ENCODE measurements at regions not wholly inside any gene's neighbourhood (a gene's known extent, or its start where the extent isn't known, plus 50 kb on each side); places are given as distances from the start of the nearest gene placed in this dataset.
"Not testable (repeated sequence)": the region's sequence is repeated elsewhere in the genome, so short reads cannot be mapped to it uniquely, and the experiment has no call there.

GRCh38 chr2:194319222-194319992 is 1337.6 kb upstream of the SLC39A10 start:
- no peak for DNase-seq

- no peak for DNase-seq
Observed at GRCh38 chr2:194314042-194314441, 1343.0 kb upstream of the SLC39A10 start.

- no peak for DNase-seq
Observed at GRCh38 chr2:194304191-194304590, 1352.8 kb upstream of the SLC39A10 start.

- no peak for DNase-seq
Observed at GRCh38 chr2:194301946-194302345, 1355.1 kb upstream of the SLC39A10 start.

- no peak for DNase-seq
Observed at GRCh38 chr2:194294156-194294555, 1362.9 kb upstream of the SLC39A10 start.

- DNase-seq = no peak
Observed at GRCh38 chr2:194291104-194291503, 1365.9 kb upstream of the SLC39A10 start.

GRCh38 chr2:194289712-194290346 is 1367.2 kb upstream of the SLC39A10 start:
- DNase-seq = no peak

- not testable (repeated sequence) for DNase-seq
Observed at GRCh38 chr2:194276667-194277066, 1380.4 kb upstream of the SLC39A10 start.

GRCh38 chr2:194271293-194271961 is 1385.6 kb upstream of the SLC39A10 start:
- DNase-seq = no peak

GRCh38 chr2:194270648-194271047 is 1386.4 kb upstream of the SLC39A10 start:
- no peak for DNase-seq

GRCh38 chr2:194264586-194264985 is 1392.4 kb upstream of the SLC39A10 start:
- no peak for DNase-seq

- DNase-seq = no peak
Observed at GRCh38 chr2:194260185-194260584, 1396.8 kb upstream of the SLC39A10 start.

GRCh38 chr2:194257095-194257494 is 1399.9 kb upstream of the SLC39A10 start:
- no peak for DNase-seq

- DNase-seq = no peak
Observed at GRCh38 chr2:194253528-194254259, 1403.3 kb upstream of the SLC39A10 start.

- DNase-seq = no peak
Observed at GRCh38 chr2:194252127-194252526, 1404.9 kb upstream of the SLC39A10 start.

- DNase-seq = no peak
Observed at GRCh38 chr2:194232600-194232999, 1424.4 kb upstream of the SLC39A10 start.

- no peak for DNase-seq
Observed at GRCh38 chr2:194223218-194223617, 1433.8 kb upstream of the SLC39A10 start.

GRCh38 chr2:194214192-194214591 is 1442.8 kb upstream of the SLC39A10 start:
- DNase-seq = no peak

- DNase-seq = no peak
Observed at GRCh38 chr2:194205568-194206227, 1451.3 kb upstream of the SLC39A10 start.

GRCh38 chr2:194203898-194204297 is 1453.1 kb upstream of the SLC39A10 start:
- DNase-seq = no peak

GRCh38 chr2:194182888-194183287 is 1474.1 kb upstream of the SLC39A10 start:
- DNase-seq = no peak

- DNase-seq = no peak
Observed at GRCh38 chr2:194176134-194176533, 1480.9 kb upstream of the SLC39A10 start.

GRCh38 chr2:194166818-194167217 is 1490.2 kb upstream of the SLC39A10 start:
- no peak for DNase-seq
